WTC11 (cell line): ENCODE measurements at regions not wholly inside any gene's neighbourhood (a gene's known extent, or its start where the extent isn't known, plus 50 kb on each side); places are given as distances from the start of the nearest gene placed in this dataset.

Experiments
- ATAC-seq: fragments of 200-7000 bp; cut with Tn5 transposase; 2 replicates; pipeline ENCODE4 v1.10.0; 2021; ENCODE audit warnings: mild to moderate bottlenecking, moderate library complexity
- CTCF ChIA-PET: fragments of 300-600 bp; sonication (Branson Sonifier 250); formaldehyde crosslinking; loops from one replicate; lab custom pipeline; 2021; ENCODE audit warnings: antibody characterized with exemption; lab: Charles Lee
- POLR2A ChIA-PET: fragments of 350-600 bp; sonication (Branson Sonifier 250); formaldehyde crosslinking; loops from one replicate; lab custom pipeline; 2021; ENCODE audit warnings: antibody characterized with exemption; lab: Charles Lee
- DNase-seq: peaks from one replicate; pipeline ENCODE4 v3.0.0; 2021; ENCODE audit warnings: low spot score
- H3K27ac Mint-ChIP-seq: 2 replicates; pipeline ENCODE4 v1.8.0; 2021; ENCODE audit warnings: mixed read lengths
- H3K27me3 Mint-ChIP-seq: 2 replicates; pipeline ENCODE4 v1.8.0; 2021; ENCODE audit warnings: low read depth, mild to moderate bottlenecking, moderate library complexity, mixed read lengths
- H3K36me3 Mint-ChIP-seq: 2 replicates; pipeline ENCODE4 v1.8.0; 2021; ENCODE audit warnings: mixed read lengths
- H3K4me1 Mint-ChIP-seq: 2 replicates; pipeline ENCODE4 v1.8.0; 2022; ENCODE audit warnings: mixed read lengths
- H3K4me3 Mint-ChIP-seq: 2 replicates; pipeline ENCODE4 v1.8.0; 2021; ENCODE audit warnings: mild to moderate bottlenecking, moderate library complexity, mixed read lengths
- H3K9me3 Mint-ChIP-seq: 2 replicates; pipeline ENCODE4 v1.8.0; 2021; ENCODE audit warnings: mixed read lengths
- ATF3 ChIP-seq: sonication (generic); formaldehyde crosslinking; conservative IDR thresholded peaks from 2 replicates; pipeline ENCODE4 v1.8.1; 2022; ENCODE audit warnings: mild to moderate bottlenecking, missing genetic modification reagents
- ETV6 ChIP-seq: sonication (generic); formaldehyde crosslinking; IDR thresholded peaks from 2 replicates; pipeline ENCODE4 v1.8.1; 2022; ENCODE audit warnings: mild to moderate bottlenecking, missing genetic modification reagents
- FOXP4 ChIP-seq: sonication (generic); formaldehyde crosslinking; IDR thresholded peaks from 2 replicates; pipeline ENCODE4 v1.8.0; 2022; ENCODE audit warnings: mild to moderate bottlenecking, missing genetic modification reagents
- MLX ChIP-seq: sonication (generic); formaldehyde crosslinking; IDR thresholded peaks from 2 replicates; pipeline ENCODE4 v1.8.1; 2023; ENCODE audit warnings: mild to moderate bottlenecking, missing genetic modification reagents, moderate library complexity
- NFE2L1 ChIP-seq: sonication (generic); formaldehyde crosslinking; IDR thresholded peaks from 2 replicates; pipeline ENCODE4 v1.8.1; 2023; ENCODE audit warnings: missing genetic modification reagents
- ZNF532 ChIP-seq: fragments of 250-450 bp; sonication (Bioruptor Pico); IDR thresholded peaks from 2 replicates; pipeline ENCODE4 v1.9.0; 2021; ENCODE audit warnings: mild to moderate bottlenecking, borderline replicate concordance
- ZSCAN18 ChIP-seq: fragments of 250-450 bp; sonication (Bioruptor Pico); IDR thresholded peaks from 2 replicates; pipeline ENCODE4 v2.1.2; 2022; ENCODE audit warnings: mild to moderate bottlenecking, moderate library complexity
- TF ChIP-seq, protein P1 (sequence below): fragments of 250-450 bp; sonication (Bioruptor Pico); IDR thresholded peaks from 2 replicates; pipeline ENCODE4 v1.8.0; 2021; ENCODE audit warnings: mild to moderate bottlenecking
- TF ChIP-seq, protein P2 (sequence below): fragments of 200-600 bp; IDR thresholded peaks from 2 replicates; pipeline ENCODE4 v1.8.0; 2022; ENCODE audit warnings: antibody characterized with exemption
- TF ChIP-seq, protein P3 (sequence below): sonication (generic); formaldehyde crosslinking; IDR thresholded peaks from 2 replicates; pipeline ENCODE4 v1.8.1; 2023; ENCODE audit warnings: mild to moderate bottlenecking, missing genetic modification reagents, moderate library complexity
- TF ChIP-seq, protein P4 (sequence below): sonication (generic); formaldehyde crosslinking; IDR thresholded peaks from 2 replicates; pipeline ENCODE4 v1.8.1; 2023; ENCODE audit warnings: mild to moderate bottlenecking, missing genetic modification reagents

DNA sequence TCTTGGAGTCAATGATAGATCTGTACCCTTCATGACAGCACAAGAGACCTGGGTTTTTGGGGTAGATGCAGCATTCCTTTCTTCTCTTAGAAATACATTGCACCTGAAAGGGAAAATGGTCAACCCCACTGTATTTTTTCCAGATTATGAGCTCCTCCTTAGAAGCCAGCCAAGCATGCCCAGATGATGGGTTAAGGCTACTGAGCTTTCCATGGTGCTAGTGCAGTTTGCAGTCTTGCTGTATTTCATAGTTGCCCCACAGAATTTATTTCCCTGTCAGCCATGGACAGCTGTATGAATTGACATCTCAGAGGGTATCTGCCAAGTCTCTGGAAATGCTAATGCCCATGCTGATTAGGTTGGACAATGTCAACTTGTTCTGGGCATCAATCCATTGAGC is 73.7 kb upstream of the H2AZ1 start (continued):
- TF ChIP-seq, protein P1, sequence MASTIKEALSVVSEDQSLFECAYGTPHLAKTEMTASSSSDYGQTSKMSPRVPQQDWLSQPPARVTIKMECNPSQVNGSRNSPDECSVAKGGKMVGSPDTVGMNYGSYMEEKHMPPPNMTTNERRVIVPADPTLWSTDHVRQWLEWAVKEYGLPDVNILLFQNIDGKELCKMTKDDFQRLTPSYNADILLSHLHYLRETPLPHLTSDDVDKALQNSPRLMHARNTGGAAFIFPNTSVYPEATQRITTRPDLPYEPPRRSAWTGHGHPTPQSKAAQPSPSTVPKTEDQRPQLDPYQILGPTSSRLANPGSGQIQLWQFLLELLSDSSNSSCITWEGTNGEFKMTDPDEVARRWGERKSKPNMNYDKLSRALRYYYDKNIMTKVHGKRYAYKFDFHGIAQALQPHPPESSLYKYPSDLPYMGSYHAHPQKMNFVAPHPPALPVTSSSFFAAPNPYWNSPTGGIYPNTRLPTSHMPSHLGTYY (CRISPR knock-in tag), result no peak

- Mint-ChIP-seq H3K36me3 (peaks cover 9% of the 10 kb centered on the region), H3K27ac (0 out of 2 replicates have a peak overlapping the region, but pooled peaks have one; percentile 3), H3K4me1 (peaks cover 10% of the 10 kb centered on the region), H3K4me3 (no peak overlapping the region), H3K9me3 (peaks cover 14% of the 10 kb centered on the region), H3K27me3 (no peaks in the 10 kb centered on the region)
- DNase-seq (peak; percentile 29), ATAC-seq (peak; percentile 87)
- POLR2A ChIA-PET, result no interaction called here
- TF ChIP-seq ATF3 (CRISPR knock-in tag) (no peak), FOXP4 (CRISPR knock-in tag) (no peak)
- TF ChIP-seq, protein P2, sequence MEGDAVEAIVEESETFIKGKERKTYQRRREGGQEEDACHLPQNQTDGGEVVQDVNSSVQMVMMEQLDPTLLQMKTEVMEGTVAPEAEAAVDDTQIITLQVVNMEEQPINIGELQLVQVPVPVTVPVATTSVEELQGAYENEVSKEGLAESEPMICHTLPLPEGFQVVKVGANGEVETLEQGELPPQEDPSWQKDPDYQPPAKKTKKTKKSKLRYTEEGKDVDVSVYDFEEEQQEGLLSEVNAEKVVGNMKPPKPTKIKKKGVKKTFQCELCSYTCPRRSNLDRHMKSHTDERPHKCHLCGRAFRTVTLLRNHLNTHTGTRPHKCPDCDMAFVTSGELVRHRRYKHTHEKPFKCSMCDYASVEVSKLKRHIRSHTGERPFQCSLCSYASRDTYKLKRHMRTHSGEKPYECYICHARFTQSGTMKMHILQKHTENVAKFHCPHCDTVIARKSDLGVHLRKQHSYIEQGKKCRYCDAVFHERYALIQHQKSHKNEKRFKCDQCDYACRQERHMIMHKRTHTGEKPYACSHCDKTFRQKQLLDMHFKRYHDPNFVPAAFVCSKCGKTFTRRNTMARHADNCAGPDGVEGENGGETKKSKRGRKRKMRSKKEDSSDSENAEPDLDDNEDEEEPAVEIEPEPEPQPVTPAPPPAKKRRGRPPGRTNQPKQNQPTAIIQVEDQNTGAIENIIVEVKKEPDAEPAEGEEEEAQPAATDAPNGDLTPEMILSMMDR, result no peak
- TF ChIP-seq, protein P3, sequence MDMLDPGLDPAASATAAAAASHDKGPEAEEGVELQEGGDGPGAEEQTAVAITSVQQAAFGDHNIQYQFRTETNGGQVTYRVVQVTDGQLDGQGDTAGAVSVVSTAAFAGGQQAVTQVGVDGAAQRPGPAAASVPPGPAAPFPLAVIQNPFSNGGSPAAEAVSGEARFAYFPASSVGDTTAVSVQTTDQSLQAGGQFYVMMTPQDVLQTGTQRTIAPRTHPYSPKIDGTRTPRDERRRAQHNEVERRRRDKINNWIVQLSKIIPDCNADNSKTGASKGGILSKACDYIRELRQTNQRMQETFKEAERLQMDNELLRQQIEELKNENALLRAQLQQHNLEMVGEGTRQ (CRISPR knock-in tag), result peak; percentile 51
- CTCF ChIA-PET, result interaction anchor here (1.0 to 1.4 kb wide), 3 partner anchors 25 to 73 kb away, joined by 3 to 10 read pairs (median 3); no protein-coding TSS in a partner anchor
Observed at GRCh38 chr4:100022792-100023222, 72.7 kb upstream of the H2AZ1 start.

DNA sequence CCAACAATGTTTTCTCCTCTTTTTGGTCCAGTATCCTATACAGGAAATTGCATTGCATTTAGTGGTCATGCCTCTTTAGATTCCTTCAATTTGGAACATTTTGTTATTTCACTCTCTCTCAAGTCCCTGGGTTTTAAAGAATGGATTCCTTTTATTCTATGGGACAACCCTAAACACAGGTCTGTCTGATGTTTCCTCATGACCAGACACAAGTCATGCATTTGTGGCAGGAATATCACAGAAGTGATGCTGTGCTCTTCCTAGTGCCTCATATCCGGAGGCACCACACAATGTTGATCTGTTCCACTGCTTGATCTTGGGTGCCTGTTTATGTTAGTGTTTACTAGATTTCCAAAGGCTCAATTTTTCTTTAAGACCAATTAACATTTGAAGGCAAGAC is 69.7 kb upstream of the H2AZ1 start:
- H3K27me3 Mint-ChIP-seq, result no peaks in the 10 kb centered on the region
- TF ChIP-seq ZSCAN18 (no peak), ETV6 (CRISPR knock-in tag) (no peak), MLX (CRISPR knock-in tag) (no peak), ZNF532 (no peak), NFE2L1 (CRISPR knock-in tag) (no peak), FOXP4 (CRISPR knock-in tag) (no peak)
- TF ChIP-seq, protein P4, sequence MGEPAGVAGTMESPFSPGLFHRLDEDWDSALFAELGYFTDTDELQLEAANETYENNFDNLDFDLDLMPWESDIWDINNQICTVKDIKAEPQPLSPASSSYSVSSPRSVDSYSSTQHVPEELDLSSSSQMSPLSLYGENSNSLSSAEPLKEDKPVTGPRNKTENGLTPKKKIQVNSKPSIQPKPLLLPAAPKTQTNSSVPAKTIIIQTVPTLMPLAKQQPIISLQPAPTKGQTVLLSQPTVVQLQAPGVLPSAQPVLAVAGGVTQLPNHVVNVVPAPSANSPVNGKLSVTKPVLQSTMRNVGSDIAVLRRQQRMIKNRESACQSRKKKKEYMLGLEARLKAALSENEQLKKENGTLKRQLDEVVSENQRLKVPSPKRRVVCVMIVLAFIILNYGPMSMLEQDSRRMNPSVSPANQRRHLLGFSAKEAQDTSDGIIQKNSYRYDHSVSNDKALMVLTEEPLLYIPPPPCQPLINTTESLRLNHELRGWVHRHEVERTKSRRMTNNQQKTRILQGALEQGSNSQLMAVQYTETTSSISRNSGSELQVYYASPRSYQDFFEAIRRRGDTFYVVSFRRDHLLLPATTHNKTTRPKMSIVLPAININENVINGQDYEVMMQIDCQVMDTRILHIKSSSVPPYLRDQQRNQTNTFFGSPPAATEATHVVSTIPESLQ, result no peak
- DNase-seq, result no peak
- no peak overlapping the region for H3K27ac Mint-ChIP-seq
- POLR2A ChIA-PET, result no interaction called here
- peaks cover 10% of the 10 kb centered on the region for H3K4me1 Mint-ChIP-seq
- no peak overlapping the region for H3K4me3 Mint-ChIP-seq
- ATAC-seq, result no peak
- peaks cover 13% of the 10 kb centered on the region for H3K9me3 Mint-ChIP-seq
- peaks cover 9% of the 10 kb centered on the region for H3K36me3 Mint-ChIP-seq
- CTCF ChIA-PET, result no interaction called here
